T-helper 1 cell (primary cell): ENCODE measurements at regions not wholly inside any gene's neighbourhood (a gene's known extent, or its start where the extent isn't known, plus 50 kb on each side); places are given as distances from the start of the nearest gene placed in this dataset.
A peak's percentile ranks its signal among the peaks of the same experiment; 100 is the strongest.

Source experiments
- DNase-seq, 5 donors: peaks; one replicate each; pipeline ENCODE4 v3.0.0-alpha.2; 2012 to 2020

GRCh38 chr15:85847031-85847430, 52.3 kb upstream of the KLHL25 start:
- DNase-seq = no peak

DNA sequence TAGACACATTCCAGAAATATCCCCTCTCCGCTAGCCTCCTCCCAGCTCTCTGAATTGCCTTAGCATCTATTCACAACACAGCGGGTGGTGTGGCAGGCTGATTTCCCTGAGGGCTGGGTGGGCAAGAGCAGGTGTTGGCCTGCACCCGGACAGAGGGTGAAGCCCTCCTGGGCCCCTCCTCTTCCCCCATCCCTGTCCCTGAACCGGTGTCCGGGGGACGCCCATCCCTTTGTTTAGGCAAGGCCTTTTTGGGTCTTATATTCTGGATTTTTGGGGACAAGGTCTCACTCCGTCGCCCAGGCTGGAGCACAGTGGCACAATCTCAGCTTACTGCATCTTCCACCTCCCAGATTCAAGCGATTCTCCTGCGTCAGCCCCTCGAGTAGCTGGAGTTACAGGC, 55.2 kb upstream of the KLHL25 start:
- no peak for DNase-seq

GRCh38 chr15:85852969-85853368, 58.2 kb upstream of the KLHL25 start:
- no peak for DNase-seq

GRCh38 chr15:85854345-85855097, 59.8 kb upstream of the KLHL25 start:
- DNase-seq = peak in 4 of 5 donors; percentile 19 to 55 (median 42)

DNA sequence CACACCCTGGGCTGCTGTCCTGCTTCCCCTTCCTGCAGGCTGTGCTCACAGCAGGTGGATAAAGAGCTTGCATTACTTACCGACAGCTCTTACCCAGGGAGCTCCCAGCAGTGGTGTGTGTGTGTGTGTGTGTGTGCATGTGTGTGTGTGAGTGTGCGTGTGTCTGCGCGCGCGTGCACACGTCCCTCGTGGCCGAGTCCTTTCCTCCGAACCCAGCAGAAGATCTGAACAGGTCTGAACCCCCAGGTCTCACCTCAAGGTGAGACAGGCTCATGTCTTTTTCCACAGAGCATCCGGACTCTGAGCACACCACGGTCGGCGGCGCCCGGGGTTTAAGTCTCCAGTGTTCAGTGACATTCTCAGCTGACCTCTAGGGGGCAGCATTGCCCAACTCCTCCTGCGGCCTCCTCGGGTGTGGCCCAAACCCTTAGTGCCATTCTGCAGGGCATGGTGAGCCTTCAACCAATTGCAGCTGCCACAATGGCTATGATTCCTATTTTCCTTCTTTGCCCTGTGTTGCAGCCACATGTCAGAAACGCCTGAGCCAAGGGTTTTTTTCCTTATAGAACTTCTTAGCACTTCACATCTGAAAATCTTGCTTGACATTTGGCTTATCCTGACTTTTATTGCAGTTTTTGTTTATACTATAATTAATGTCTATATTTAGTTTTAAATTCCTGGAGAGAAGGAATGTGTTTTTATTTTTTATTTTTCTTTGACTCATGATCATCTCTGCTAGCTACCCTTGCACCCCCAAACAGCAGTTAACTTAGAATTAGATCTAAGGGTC, 64.1 kb upstream of the KLHL25 start:
- peak; percentile 30 to 69 (median 64) for DNase-seq

- DNase-seq = no peak
These were observed 64.9 kb upstream of the KLHL25 start for GRCh38 chr15:85859671-85860070.

- DNase-seq = no peak
These were observed 65.9 kb upstream of the KLHL25 start for GRCh38 chr15:85860394-85861161.

- no peak for DNase-seq
These were observed 70.5 kb upstream of the KLHL25 start for GRCh38 chr15:85865070-85865684.

- no peak for DNase-seq
These were observed 72.5 kb upstream of the KLHL25 start for GRCh38 chr15:85867250-85867649.

- no peak for DNase-seq
These were observed 74.4 kb upstream of the KLHL25 start for GRCh38 chr15:85869124-85869523.

GRCh38 chr15:85870216-85871014, 75.7 kb upstream of the KLHL25 start:
- DNase-seq = no peak

GRCh38 chr15:85871545-85871944, 76.8 kb upstream of the KLHL25 start:
- no peak for DNase-seq

GRCh38 chr15:85872125-85872524, 77.4 kb upstream of the KLHL25 start:
- DNase-seq = no peak

GRCh38 chr15:85874236-85874635, 79.5 kb upstream of the KLHL25 start:
- no peak for DNase-seq

GRCh38 chr15:85875756-85876155, 81.0 kb upstream of the KLHL25 start:
- no peak for DNase-seq

DNA sequence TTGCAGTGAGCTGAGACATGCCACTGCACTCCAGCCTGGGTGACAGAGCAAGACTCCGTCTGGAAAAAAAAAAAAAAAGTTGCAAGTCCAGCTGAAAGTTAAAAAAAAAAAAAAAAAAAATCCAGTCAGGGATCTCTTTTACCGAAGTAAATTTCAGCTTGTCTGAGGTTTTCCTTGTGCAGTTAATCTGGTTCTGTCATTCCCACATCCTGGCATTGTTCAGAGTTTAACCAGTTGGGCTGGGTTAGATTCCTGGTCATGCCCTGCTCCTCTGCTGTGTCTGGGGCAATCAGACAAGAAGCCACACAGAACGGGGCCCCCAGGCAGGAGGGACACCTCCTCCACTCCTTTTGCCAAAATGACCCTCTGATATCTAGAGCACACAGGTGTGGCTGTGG, 84.1 kb upstream of the KLHL25 start:
- no peak for DNase-seq

- no peak for DNase-seq
These were observed 84.8 kb upstream of the KLHL25 start for GRCh38 chr15:85879334-85880163.

GRCh38 chr15:85880501-85881190, 85.9 kb upstream of the KLHL25 start:
- no peak for DNase-seq

DNA sequence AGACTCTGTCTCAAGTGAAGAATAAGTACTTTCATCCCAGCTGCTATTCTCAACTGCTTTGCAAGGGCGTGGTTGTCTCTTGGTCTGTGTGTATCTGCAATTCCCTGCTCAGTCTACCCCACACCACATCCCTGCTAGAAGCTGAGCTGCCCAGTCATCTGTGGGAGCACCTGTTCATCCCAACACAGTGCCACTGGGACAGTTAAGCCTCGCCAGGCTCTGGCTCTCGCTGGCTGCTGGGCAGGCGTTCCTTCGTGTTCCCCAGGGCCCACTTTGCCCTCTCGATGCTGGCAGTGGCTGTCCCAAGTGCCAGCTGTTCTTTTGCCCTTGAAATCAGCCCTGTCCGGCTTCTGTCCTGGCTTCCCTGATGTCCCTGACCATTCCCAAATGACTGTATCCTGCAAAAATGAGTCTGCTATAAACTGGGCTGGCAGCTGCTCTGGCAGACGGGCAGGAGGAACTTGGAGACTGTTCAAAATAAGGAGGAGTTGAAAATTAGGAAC, 91.6 kb upstream of the KLHL25 start:
- DNase-seq = no peak

- no peak for DNase-seq
These were observed 95.4 kb upstream of the KLHL25 start for GRCh38 chr15:85889956-85890619.
